ENCODE measurements at regions not wholly inside any gene's neighbourhood (a gene's known extent, or its start where the extent isn't known, plus 50 kb on each side); places are given as distances from the start of the nearest gene placed in this dataset.

DNA sequence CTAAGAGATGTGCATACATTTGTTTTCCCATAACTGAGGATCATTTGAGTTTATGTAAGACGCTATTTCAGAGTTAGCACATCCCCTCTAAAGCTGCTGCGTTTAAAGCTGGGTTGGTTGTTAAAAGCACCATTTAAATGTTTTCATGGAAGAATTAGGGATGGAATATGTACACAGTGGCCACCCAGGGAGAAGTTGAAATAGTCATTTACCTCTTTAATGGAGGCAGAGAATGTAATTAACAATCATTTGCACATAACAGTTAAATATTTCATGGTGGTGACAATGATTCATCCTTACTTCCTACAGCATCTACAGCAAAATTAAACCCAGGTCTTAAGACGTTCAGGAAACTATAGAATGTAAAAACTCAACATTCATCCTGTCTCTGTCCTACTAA, 100.3 kb downstream of the KIF4B start:
- no peak for TF ChIP-seq EZH2 (IDR thresholded peaks at IDR 0.05; ENCODE audit: borderline replicate concordance, low read length)
- TF ChIP-seq, protein P1, sequence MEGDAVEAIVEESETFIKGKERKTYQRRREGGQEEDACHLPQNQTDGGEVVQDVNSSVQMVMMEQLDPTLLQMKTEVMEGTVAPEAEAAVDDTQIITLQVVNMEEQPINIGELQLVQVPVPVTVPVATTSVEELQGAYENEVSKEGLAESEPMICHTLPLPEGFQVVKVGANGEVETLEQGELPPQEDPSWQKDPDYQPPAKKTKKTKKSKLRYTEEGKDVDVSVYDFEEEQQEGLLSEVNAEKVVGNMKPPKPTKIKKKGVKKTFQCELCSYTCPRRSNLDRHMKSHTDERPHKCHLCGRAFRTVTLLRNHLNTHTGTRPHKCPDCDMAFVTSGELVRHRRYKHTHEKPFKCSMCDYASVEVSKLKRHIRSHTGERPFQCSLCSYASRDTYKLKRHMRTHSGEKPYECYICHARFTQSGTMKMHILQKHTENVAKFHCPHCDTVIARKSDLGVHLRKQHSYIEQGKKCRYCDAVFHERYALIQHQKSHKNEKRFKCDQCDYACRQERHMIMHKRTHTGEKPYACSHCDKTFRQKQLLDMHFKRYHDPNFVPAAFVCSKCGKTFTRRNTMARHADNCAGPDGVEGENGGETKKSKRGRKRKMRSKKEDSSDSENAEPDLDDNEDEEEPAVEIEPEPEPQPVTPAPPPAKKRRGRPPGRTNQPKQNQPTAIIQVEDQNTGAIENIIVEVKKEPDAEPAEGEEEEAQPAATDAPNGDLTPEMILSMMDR (conservative IDR thresholded peaks at IDR 0.05 in 1 of 2, IDR thresholded peaks at IDR 0.05 in 1 of 2; ENCODE audit: extremely low read depth in 1 of 2, insufficient read depth in 1 of 2, low read depth in 1 of 2, low read length in 2 of 2) = no peak
